ENCODE measurements at regions not wholly inside any gene's neighbourhood (a gene's known extent, or its start where the extent isn't known, plus 50 kb on each side); places are given as distances from the start of the nearest gene placed in this dataset.
"Not testable (repeated sequence)": the region's sequence is repeated elsewhere in the genome, so short reads cannot be mapped to it uniquely, and the experiment has no call there.

DNA sequence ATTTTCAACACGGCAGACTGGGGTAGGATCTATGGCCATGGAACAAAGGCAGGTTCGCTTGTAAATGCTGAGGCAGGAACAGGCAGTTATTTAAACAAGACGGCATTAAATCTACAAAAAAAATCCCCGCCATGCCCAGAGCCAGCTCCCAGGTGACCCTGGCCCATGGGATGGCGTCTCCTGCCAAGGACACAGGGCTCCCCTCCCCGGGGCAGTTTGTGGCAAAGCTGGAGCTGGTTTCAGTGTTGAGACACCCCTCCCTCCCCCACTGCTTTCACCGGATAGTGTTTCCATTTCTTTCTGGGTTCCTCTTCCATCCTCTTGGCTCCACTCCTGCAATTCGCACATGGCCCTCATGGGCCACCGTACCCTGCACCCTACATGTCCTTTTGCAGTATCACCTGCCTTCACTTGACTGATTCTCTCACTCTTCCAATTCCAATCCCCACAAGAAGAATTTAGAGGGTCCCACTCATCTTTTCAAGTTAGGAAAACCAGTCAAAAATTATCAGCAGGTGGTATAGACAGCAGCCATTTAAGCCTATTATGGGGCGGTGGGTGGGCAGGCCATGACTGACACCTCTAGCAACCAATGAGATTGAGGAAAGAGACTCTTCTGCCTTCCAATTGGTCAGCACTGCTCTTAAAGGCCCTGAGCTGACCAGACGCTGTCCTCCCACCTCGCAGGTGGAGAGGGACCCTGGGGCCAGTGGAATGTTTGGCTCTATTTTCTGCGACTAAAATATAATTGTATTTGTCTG, 52.0 kb downstream of the OLIG1 start:
- no peak for DNase-seq (ENCODE audit: low read depth in 2 of 2)

GRCh38 chr21:33122507-33122906, 52.6 kb downstream of the OLIG1 start:
- no peak for DNase-seq (ENCODE audit: low read depth in 2 of 2)

DNA sequence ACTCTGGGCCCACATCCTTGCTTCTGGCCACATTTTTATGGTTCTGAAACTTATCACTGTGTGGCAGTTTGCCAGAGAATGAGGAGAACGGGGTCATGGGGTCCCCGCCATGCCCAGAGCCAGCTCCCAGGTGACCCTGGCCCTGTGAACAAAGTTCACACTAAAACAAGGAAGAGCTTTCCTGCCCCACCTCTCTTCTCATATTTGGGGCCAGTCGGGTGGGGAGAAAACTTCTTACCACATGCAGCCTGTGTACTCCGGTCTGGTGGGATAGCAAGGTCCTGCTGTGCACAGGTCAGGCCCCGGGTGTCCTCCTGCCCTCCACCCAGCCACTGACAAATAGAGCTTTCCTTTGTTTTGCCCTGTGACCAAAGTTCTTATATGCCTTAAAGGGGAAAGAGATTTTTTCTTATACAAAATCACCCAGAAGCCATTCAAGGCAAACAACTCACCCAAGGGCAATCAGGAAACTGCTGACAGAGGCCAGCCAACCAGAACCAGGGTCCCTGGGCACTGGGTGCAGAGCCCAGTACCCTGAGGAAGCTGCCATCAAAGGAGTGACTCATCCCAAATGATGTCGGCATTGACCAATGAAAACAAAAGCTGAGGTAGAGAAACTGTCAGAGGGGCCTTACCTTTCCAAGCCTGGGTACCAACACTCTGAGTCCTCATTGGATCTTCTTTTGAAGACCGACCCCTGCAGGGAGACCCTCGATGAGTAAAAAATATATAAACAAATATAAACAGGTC, 53.6 kb downstream of the OLIG1 start:
- DNase-seq (ENCODE audit: low read depth in 2 of 2) = no peak

GRCh38 chr21:33124889-33125288, 54.9 kb downstream of the OLIG1 start:
- no peak for DNase-seq (ENCODE audit: low read depth in 2 of 2)

GRCh38 chr21:33125680-33126375, 55.9 kb downstream of the OLIG1 start:
- DNase-seq (ENCODE audit: low read depth in 2 of 2) = no peak

DNA sequence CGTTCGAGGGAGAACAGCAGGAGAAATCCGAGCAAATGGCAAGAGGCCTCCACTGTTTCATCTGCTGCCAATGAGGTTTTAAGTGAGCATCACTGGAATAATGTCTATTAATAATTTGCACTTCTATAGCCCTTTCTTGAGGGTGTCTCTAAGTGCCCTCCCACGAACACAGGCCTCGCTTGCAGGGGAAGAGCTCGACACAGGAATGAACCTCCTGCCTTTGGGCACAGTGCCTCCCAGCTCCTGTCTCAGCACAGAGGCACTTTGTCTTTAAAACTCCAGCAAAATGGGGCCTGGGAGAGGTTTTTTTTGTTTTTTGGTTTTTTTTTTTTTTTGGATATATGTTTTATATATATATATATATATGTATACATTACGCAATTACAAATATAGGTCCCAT, 56.6 kb downstream of the OLIG1 start:
- DNase-seq (ENCODE audit: low read depth in 2 of 2) = no peak

GRCh38 chr21:33127154-33127867, 57.4 kb downstream of the OLIG1 start:
- peak; percentile 45 to 49 for DNase-seq (ENCODE audit: low read depth in 2 of 2)

GRCh38 chr21:33127868-33128242, 57.9 kb downstream of the OLIG1 start:
- no peak for DNase-seq (ENCODE audit: low read depth in 2 of 2)

GRCh38 chr21:33128538-33128937, 58.6 kb downstream of the OLIG1 start:
- DNase-seq (ENCODE audit: low read depth in 2 of 2) = no peak

DNA sequence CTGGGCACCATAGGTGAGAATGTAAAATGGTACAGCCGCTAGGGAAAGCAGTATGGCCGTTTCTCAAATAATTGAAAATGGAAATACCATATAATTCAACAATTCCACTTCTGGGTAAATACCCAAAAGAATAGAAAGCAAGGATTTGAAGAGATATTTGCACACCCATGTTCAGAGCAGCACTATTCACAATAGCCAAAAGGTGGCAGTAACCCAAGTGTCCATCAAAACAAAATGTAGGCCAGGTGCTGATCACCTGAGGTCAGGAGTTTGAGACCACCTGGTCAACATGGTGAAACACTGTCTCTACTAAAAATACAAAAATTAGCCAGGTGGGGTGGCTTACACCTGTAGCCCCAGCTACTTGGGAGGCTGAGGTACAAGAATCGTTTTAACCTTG, 62.1 kb downstream of the OLIG1 start:
- DNase-seq (ENCODE audit: low read depth in 2 of 2) = no peak

DNA sequence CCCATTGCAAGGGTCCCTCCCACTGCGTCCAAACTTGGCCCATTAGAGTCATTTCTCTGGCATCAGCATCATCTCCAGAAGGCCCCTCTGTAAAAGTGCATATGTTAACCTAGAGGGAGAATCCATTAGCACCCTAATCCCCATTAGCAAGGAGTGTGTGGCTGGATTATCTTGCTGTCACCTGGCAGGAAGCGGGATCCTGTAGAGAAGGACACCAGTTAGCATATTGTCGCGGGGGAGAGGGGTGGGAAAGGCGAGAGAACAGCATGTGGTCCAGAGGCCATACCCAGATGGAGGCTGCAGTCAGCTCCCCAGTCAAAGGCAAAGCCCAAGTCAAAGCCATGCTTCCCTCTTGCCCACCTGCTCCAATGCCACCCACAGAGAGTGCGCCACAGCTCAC, 64.0 kb downstream of the OLIG1 start:
- no peak for DNase-seq (ENCODE audit: low read depth in 2 of 2)

DNA sequence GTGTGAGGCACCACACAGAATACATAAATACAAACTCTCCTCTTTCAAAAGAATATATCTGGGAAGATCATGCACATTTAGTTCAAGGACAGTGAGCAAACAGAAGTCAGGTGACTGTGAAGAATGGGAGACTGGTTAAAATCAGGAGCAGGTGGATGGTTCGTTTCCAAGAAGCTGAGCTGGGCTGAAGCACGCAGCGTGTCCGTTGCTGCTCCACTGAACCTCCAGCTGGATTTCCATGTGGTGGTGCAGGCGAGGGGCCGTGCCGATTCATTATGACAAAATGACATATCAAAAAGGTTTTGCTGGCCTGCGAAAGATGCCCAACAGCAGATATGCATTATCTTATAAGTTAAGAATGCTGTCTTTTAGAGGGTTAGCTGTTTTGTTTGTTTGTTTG, 66.0 kb downstream of the OLIG1 start:
- no peak for DNase-seq (ENCODE audit: low read depth in 2 of 2)

- DNase-seq (ENCODE audit: low read depth in 2 of 2) = no peak
Observed at GRCh38 chr21:33136847-33137502, 67.0 kb downstream of the OLIG1 start.

DNA sequence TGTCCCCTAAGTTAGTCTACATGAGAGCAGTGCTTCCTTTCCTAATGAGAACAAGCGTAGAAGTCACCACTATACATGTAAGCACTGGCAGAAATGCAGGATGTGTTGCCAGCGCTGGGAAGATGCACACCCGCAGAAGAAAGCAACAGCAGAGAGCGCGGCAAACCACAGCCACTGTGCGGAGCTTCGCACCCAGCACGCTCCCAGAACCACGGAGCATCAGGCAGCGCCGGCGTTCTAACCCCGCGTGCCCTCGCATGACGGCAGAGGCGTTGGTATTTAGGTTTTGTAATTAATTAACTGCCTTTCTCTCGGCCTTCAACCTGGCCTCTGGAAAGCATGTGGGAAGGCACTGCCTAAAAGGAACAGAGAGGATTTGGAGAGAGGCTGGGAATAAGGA, 69.1 kb downstream of the OLIG1 start:
- no peak for DNase-seq (ENCODE audit: low read depth in 2 of 2)

- DNase-seq (ENCODE audit: low read depth in 2 of 2) = no peak
Observed at GRCh38 chr21:33140288-33140687, 70.3 kb downstream of the OLIG1 start.

DNA sequence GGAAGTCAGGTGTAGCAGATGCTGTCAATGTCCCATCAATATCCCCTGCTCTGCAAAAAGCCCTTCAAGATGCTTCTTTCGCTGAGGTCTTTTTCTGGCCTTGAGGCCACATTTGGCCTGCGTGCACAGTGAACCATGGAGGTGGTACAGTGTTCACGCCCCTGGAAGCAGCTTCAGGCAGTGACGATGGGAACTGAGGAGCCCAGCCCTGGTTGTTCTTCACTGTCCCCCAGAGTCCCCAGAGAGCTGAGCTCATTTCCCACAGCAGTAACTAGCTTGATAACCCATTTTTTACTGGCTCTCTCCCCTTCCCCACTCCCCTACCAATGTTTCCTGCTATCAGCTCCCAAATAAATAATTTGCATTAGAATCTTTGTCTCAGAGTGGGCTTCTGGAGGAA, 76.5 kb downstream of the OLIG1 start:
- DNase-seq (ENCODE audit: low read depth in 2 of 2) = no peak

- DNase-seq (ENCODE audit: low read depth in 2 of 2) = no peak
Observed at GRCh38 chr21:33149181-33149580, 79.2 kb downstream of the OLIG1 start.

DNA sequence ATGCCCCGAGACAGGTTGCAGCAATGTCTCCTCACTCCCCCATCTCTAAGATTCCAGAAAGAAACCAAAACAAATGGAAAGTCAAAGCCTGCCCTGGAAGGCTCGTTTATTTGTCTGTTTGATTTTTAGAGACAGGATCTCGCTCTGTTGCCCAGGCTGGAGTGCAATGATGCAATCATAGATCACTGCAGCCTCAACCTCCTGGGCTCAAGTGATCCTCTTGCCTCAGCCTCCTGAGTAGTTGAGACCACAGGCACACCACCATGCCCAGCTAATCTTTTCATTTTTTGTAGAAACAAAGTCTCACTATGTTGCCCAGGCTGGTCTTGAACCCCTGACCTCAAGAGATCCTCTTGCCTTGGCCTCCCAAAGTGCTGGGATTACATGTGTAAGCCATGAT, 78.8 kb upstream of the IFNAR2 start:
- DNase-seq (ENCODE audit: low read depth in 2 of 2) = not testable (repeated sequence)

DNA sequence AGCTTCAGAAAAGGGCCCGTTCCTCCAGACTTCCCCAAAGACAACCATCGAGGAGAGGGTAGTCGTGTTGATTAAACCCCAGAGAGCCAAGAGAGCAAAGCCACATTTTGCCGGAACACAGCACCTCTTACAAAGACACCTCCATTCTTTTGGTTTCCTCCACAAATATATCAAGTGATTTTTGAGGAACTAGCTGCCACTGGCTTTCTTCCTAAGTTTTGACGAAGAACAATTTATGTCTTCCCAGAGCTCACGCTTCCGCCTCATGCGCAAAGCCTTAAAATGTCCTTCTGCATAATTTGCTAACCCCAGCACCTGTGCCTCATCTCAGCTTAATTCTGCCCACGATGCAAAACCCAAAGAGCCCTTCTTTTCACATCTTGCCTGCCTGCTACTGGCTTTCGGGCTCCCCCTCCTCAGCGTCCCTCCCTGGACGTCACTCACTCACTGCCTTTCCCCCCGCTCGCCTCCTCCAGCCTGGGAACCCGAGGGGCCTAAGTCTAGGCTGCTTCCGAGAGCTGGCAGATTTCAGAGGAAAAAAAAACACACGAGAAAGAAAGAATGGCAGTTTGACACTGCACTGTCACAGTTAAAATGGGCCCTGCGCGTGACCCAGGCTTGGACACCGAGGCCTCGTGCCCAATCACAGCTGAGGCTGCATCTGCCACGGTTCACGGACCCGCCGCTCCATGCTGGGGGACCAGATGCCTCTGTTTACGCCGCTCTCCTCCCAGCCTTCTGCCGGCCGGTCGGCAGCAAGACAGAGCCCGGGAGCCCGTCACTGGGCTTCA, 77.6 kb upstream of the IFNAR2 start:
- DNase-seq (ENCODE audit: low read depth in 2 of 2) = no peak

- DNase-seq (ENCODE audit: low read depth in 2 of 2) = no peak
Observed at GRCh38 chr21:33152732-33153130, 77.0 kb upstream of the IFNAR2 start.

DNA sequence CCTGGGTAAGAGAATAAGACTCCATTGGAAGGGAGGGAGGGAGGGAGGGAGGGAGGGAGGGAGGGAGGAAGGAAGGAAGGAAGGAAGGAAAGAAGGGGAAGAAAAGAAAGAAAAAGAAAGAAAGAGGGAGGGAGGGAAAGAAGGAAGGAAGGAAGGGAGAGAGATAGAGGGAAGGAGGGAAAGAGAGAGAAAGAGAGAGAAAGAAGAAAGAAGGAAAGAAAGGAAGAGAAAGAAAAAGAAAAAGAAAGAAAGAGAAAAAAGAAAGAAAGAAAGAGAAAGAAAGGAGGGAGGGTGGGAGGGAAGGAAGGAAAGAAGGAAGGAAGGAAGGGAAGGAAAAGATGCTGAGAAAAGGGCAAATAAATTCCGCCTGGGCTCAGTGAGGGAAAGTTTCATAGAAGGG, 74.7 kb upstream of the IFNAR2 start:
- DNase-seq (ENCODE audit: low read depth in 2 of 2) = no peak
